ENCODE measurements at regions not wholly inside any gene's neighbourhood (a gene's known extent, or its start where the extent isn't known, plus 50 kb on each side); places are given as distances from the start of the nearest gene placed in this dataset.
"Not testable (repeated sequence)": the region's sequence is repeated elsewhere in the genome, so short reads cannot be mapped to it uniquely, and the experiment has no call there.

DNA sequence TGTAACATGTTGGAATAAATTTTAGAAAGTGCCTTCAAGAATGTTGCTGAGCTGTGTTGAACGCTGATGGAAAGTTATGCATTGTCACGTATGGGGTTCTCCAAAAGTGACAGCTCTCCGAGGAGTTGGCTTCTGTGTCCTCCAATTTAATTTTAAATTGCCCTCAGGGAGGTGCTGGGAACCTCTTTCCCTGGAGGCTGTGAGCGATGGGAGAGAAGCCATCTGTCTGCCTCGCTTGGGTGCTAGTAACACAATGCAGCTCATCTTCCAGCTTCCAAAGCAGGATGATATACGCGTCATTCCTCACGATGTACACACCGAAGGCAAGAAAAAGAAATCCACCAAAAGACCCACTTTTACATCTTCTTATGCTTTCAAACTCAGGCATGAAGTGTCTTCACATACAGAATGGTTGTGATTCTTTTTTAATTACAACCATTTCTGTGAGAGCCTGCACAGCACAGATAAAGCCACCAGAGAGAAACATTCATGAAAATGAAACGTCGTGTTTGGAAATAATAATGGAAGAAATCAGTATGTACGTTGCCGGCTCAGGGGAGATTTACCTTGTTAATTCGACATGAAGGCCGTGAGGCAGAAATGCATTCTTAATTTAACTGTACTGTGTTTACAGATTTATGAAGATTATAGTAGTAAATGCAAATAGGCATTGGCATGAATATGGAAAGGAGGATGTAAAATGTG is 218.9 kb downstream of the ASMT start:
- no peak for DNase-seq (ENCODE audit: low spot score)
- no peak overlapping the region for H3K4me3 Mint-ChIP-seq (ENCODE audit: low read depth)
- intact Hi-C loops (cut with micrococcal nuclease) = no loop called here
- no peaks in the 10 kb centered on the region for H3K27me3 Mint-ChIP-seq (ENCODE audit: low read depth)
- H3K9me3 Mint-ChIP-seq = peaks cover 20% of the 10 kb centered on the region
- no peaks in the 10 kb centered on the region for H3K36me3 Mint-ChIP-seq (ENCODE audit: low read depth)
- no peaks in the 10 kb centered on the region for H3K4me1 Mint-ChIP-seq (ENCODE audit: low read depth)
- no peak overlapping the region for H3K27ac Mint-ChIP-seq

DNA sequence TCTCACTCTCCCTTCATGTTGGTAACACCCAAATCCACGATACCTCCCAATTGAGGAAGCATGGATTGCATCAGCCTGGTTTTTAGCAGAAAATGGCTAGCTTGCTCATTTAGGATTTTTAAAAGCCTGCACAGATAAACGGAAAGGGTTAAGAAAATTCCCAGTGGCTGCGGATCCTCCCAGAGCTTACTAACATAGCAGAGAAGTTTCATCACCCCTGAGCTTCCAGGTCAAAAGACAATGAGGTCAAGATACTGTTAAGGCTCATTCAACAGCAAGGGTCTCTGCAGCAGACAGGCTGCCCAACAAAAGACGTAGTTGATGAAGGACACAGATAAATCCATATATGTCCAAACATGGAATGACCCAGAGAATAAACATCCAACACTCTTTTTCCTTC is 220.2 kb downstream of the ASMT start:
- Mint-ChIP-seq H3K27me3 (ENCODE audit: low read depth) (no peaks in the 10 kb centered on the region), H3K9me3 (peaks cover 21% of the 10 kb centered on the region), H3K27ac (no peak overlapping the region), H3K4me1 (ENCODE audit: low read depth) (no peaks in the 10 kb centered on the region), H3K4me3 (ENCODE audit: low read depth) (no peak overlapping the region), H3K36me3 (ENCODE audit: low read depth) (no peaks in the 10 kb centered on the region)
- intact Hi-C loops (cut with micrococcal nuclease) = no loop called here
- DNase-seq (ENCODE audit: low spot score) = no peak

DNA sequence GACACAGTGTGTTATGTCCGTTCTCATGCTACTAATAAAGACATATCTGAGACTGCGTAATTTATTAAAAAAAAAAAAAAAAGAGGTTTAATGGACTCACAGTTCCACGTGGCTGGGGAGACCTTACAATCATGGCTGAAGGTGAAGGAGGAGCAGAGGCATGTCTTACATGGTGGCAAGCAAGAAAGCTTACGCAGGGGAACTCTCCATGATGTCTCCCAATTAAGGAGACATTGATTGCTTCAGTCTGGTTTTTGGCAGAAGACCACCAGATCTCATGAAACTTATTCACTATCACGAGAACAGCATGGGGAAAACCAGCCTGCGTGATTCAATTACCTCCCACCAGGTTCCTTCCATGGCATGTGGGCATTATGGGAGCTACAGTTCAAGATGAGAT is 221.8 kb downstream of the ASMT start:
- Mint-ChIP-seq H3K36me3 (ENCODE audit: low read depth) (no peaks in the 10 kb centered on the region), H3K9me3 (peaks cover 25% of the 10 kb centered on the region), H3K4me3 (ENCODE audit: low read depth) (no peak overlapping the region), H3K27me3 (ENCODE audit: low read depth) (no peaks in the 10 kb centered on the region), H3K4me1 (ENCODE audit: low read depth) (no peaks in the 10 kb centered on the region), H3K27ac (no peak overlapping the region)
- no peak for DNase-seq (ENCODE audit: low spot score)
- intact Hi-C loops (cut with micrococcal nuclease) = no loop called here

DNA sequence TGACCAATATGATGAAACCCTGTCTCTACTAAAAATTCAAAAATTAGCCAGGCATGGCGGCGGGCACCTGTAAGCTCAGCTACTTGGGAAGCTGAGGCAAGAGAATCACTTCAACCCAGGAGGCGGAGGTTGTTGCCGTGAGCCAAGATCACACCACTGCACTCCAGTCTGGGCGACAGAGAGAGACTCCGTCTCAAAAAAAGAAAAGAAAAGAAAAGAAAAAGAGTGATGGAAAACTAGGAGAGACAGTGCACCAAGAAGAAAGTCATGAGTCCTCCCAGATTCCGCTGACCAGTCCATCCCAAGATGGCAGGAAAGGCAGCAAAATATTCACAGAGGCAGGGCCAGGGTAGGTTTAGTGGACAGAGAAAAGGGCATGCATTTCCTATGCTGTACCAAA is 226.9 kb downstream of the ASMT start:
- no peaks in the 10 kb centered on the region for H3K27me3 Mint-ChIP-seq (ENCODE audit: low read depth)
- peaks cover 10% of the 10 kb centered on the region for H3K9me3 Mint-ChIP-seq
- intact Hi-C loops (cut with micrococcal nuclease) = no loop called here
- H3K27ac Mint-ChIP-seq = no peak overlapping the region
- H3K4me1 Mint-ChIP-seq (ENCODE audit: low read depth) = no peaks in the 10 kb centered on the region
- H3K4me3 Mint-ChIP-seq (ENCODE audit: low read depth) = no peak overlapping the region
- no peaks in the 10 kb centered on the region for H3K36me3 Mint-ChIP-seq (ENCODE audit: low read depth)
- no peak for DNase-seq (ENCODE audit: low spot score)

DNA sequence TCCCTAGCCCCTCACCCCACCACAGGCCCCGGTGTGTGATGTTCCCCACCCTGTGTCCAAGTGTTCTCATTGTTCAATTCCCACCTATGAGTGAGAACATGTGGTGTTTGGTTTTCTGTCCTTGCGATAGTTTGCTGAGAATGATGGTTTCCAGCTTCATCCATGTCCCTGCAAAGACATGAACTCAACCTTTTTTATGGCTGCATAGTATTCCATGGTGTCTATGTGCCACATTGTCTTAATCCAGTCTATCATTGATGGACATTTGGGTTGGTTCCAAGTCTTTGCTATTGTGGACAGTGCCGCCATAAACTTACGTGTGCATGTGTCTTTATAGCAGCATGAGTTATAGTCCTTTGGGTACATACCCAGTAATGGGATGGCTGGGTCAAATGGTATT is 232.1 kb downstream of the ASMT start:
- H3K4me3 Mint-ChIP-seq (ENCODE audit: low read depth); H3K27me3 Mint-ChIP-seq (ENCODE audit: low read depth); intact Hi-C loops (cut with micrococcal nuclease); H3K9me3 Mint-ChIP-seq; H3K27ac Mint-ChIP-seq; H3K36me3 Mint-ChIP-seq (ENCODE audit: low read depth); H3K4me1 Mint-ChIP-seq (ENCODE audit: low read depth); DNase-seq (ENCODE audit: low spot score): not testable (repeated sequence)

DNA sequence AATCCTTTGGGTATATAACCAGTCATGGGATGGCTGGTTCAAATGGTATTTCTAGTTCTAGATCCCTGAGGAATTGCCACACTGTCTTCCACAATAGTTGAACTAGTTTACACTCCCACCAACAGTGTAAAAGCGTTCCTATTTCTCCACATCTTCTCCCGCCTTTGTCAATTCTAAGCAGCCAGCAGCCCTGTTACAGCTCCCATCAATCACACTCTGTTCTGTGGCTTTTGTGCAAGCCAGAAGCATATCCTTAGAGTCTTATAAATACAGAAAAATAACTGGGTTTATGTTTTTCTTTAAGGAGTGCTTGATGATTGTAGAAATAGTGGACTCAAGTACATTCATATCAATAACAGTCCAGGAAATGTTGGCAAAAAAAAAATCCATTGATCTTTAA is 232.9 kb downstream of the ASMT start:
- H3K36me3 Mint-ChIP-seq (ENCODE audit: low read depth); H3K27ac Mint-ChIP-seq; intact Hi-C loops (cut with micrococcal nuclease); H3K4me3 Mint-ChIP-seq (ENCODE audit: low read depth); H3K4me1 Mint-ChIP-seq (ENCODE audit: low read depth); H3K27me3 Mint-ChIP-seq (ENCODE audit: low read depth); H3K9me3 Mint-ChIP-seq; DNase-seq (ENCODE audit: low spot score): not testable (repeated sequence)

DNA sequence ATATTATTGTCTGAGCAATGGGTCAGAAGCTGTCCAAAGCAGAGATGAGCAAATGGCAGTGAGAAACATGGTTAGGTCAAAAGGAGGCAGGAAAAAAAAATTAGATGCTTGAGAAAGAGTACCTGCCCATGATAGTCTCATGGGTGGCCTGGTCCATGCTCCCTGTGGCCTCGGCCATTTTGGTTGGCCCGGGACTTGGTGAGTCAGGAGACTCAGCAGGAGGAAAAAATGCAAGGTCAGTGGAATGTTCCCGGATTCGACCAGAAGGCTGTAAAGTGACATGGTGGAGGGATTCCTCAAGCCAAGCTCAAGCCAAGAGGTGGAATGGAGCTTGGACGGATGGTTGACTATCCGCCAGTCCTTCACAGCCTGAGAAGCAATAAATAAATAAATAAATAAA is 236.7 kb downstream of the ASMT start:
- Mint-ChIP-seq H3K9me3 (peaks cover 4% of the 10 kb centered on the region), H3K27ac (no peak overlapping the region), H3K27me3 (ENCODE audit: low read depth) (no peaks in the 10 kb centered on the region), H3K4me1 (ENCODE audit: low read depth) (no peaks in the 10 kb centered on the region), H3K36me3 (ENCODE audit: low read depth) (no peaks in the 10 kb centered on the region), H3K4me3 (ENCODE audit: low read depth) (no peak overlapping the region)
- intact Hi-C loops (cut with micrococcal nuclease) = no loop called here
- DNase-seq (ENCODE audit: low spot score) = no peak

DNA sequence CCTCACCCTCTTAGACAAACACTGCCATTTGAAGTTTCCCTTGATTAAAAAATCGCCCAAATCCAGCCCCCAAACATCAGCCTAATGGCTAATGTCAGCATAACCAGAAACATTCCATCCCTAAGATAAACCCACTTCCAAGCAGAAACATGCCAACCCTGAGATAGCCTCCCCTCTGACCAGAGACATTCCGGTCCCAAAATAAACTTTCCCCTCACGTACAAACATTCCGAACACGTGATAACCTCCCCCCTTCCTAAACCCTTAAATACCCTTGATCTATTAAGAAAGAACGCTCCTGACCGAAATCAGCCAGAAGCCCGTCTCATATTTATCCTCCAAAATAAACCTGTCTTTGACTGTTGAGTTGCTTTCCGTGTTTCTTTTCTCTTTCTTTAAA is 237.2 kb downstream of the ASMT start:
- Mint-ChIP-seq H3K4me3 (ENCODE audit: low read depth) (no peak overlapping the region), H3K36me3 (ENCODE audit: low read depth) (no peaks in the 10 kb centered on the region), H3K27me3 (ENCODE audit: low read depth) (no peaks in the 10 kb centered on the region), H3K4me1 (ENCODE audit: low read depth) (no peaks in the 10 kb centered on the region), H3K9me3 (peaks cover 4% of the 10 kb centered on the region), H3K27ac (no peak overlapping the region)
- DNase-seq (ENCODE audit: low spot score) = no peak
- intact Hi-C loops (cut with micrococcal nuclease) = no loop called here

DNA sequence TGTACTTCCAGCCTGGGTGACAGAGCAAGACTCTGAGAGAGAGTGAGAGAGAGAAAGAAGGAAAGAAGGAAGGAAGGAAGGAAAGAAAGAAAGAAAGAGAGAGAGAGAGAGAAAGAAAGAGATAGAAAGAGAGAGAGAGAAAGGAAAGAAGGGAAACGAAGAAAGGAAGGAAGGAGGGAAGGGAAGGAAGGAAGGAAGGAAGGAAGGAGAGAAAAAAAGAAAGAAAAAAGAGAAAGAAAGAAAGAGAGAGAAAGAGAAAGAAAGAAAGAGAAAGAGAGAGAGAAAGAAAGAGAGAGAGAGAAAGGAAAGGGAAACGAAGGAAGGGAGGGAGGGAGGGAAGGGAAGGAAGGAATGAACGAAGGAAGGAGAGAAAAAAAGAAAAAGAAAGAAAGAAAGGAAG is 238.6 kb downstream of the ASMT start:
- intact Hi-C loops (cut with micrococcal nuclease) = no loop called here
- H3K36me3 Mint-ChIP-seq (ENCODE audit: low read depth) = no peaks in the 10 kb centered on the region
- no peaks in the 10 kb centered on the region for H3K4me1 Mint-ChIP-seq (ENCODE audit: low read depth)
- no peaks in the 10 kb centered on the region for H3K27me3 Mint-ChIP-seq (ENCODE audit: low read depth)
- H3K27ac Mint-ChIP-seq = no peak overlapping the region
- DNase-seq (ENCODE audit: low spot score) = no peak
- peaks cover 4% of the 10 kb centered on the region for H3K9me3 Mint-ChIP-seq
- no peak overlapping the region for H3K4me3 Mint-ChIP-seq (ENCODE audit: low read depth)

DNA sequence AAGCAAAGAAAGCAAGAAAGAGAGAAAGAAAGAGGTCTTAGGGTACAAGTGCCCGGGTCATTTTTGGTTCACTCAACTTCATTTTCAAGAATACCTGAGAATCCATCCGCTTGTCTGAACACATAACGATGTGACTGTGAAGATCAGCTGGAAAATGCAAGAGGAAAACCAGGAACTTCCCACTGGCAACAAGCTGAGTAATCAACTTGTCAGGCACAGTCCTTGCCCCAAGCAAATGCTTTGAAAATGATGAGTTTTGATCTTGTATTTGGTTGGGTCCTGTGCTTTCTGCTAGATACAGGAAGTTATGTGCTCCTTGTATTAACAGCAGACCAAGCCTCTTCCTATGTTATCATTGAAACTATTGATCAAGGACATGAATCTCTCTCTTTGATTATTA is 239.1 kb downstream of the ASMT start:
- no peak overlapping the region for H3K4me3 Mint-ChIP-seq (ENCODE audit: low read depth)
- intact Hi-C loops (cut with micrococcal nuclease) = no loop called here
- no peaks in the 10 kb centered on the region for H3K4me1 Mint-ChIP-seq (ENCODE audit: low read depth)
- DNase-seq (ENCODE audit: low spot score) = no peak
- no peaks in the 10 kb centered on the region for H3K27me3 Mint-ChIP-seq (ENCODE audit: low read depth)
- H3K27ac Mint-ChIP-seq = no peak overlapping the region
- no peaks in the 10 kb centered on the region for H3K36me3 Mint-ChIP-seq (ENCODE audit: low read depth)
- H3K9me3 Mint-ChIP-seq = peaks cover 4% of the 10 kb centered on the region

DNA sequence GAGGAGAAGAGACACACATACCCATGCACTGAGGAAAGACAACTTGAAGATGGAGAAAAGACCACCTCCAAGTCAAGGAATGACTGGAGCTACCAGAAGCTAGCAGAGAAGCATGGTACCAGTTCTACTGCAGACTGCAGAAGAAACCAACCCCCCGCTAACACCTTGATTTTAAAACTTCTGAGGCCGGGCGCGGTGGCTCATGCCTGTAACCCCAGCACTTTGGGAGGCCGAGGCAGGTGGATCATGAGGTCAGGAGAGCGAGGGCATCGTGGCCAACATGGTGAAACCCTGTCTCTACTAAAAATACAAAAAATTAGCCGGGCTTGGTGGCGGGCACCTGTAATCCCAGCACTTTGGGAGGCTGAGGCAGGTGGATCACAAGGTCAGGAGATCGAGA is 240.0 kb downstream of the ASMT start:
- H3K4me1 Mint-ChIP-seq (ENCODE audit: low read depth); H3K36me3 Mint-ChIP-seq (ENCODE audit: low read depth); intact Hi-C loops (cut with micrococcal nuclease); H3K27ac Mint-ChIP-seq; H3K9me3 Mint-ChIP-seq; DNase-seq (ENCODE audit: low spot score); H3K27me3 Mint-ChIP-seq (ENCODE audit: low read depth); H3K4me3 Mint-ChIP-seq (ENCODE audit: low read depth): not testable (repeated sequence)

DNA sequence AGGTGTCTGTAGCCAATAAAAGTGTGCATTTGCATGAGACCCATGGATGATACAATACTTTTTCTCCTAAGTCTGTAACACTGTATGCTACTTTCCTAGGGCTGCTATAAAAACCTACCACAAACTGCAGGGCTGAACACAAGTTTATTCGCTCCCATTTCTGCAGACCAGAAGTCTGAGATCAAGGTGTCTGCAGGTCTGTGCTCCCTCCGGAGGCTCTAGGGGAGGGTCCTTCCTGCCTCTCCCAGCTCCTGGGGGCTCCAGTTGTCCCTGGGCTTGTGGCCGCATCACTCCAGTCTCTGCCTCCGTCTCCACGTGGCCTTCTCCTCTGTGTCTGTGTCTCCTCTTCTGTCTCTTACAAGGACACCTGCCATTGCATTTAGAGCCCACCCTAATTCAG is 244.4 kb downstream of the ASMT start:
- H3K27ac Mint-ChIP-seq; intact Hi-C loops (cut with micrococcal nuclease); H3K9me3 Mint-ChIP-seq; H3K4me1 Mint-ChIP-seq (ENCODE audit: low read depth); H3K27me3 Mint-ChIP-seq (ENCODE audit: low read depth); DNase-seq (ENCODE audit: low spot score); H3K4me3 Mint-ChIP-seq (ENCODE audit: low read depth); H3K36me3 Mint-ChIP-seq (ENCODE audit: low read depth): not testable (repeated sequence)

DNA sequence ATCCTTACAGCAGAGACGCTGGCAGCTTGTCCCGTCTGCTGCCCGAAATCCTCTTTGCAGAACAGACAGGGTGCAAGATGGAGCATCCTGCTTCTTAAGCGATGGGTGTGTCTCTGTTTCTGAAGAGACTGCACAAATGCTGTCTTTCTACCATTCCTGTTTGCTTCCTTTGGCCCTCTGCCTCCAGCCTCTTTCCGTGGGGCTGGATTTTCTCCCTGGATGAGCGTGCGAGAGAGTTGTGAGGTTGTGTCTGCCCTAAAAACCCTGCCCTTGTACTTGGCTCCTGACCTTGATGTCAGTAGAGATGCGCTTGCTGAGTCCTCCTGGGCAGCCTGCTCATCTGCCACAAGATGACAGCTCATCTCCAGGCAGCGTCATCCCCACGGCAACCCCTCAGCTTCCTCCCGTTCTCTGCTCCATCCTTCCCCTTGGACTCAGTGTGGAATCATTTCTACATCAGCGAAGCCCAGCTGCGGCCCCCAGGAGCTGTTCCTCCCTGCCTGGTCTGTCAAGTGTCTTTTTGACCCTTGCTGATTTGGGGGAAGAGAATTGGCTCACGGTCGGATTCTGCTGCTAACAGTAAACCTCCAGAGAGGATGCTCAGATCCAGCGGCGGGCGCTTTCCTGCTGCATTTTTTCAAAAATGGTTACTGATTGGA is 246.2 kb downstream of the ASMT start:
- Mint-ChIP-seq H3K36me3 (ENCODE audit: low read depth) (no peaks in the 10 kb centered on the region), H3K4me3 (ENCODE audit: low read depth) (no peak overlapping the region), H3K9me3 (no peaks in the 10 kb centered on the region), H3K4me1 (ENCODE audit: low read depth) (no peaks in the 10 kb centered on the region), H3K27ac (no peak overlapping the region), H3K27me3 (ENCODE audit: low read depth) (no peaks in the 10 kb centered on the region)
- no peak for DNase-seq (ENCODE audit: low spot score)
- intact Hi-C loops (cut with micrococcal nuclease) = no loop called here

DNA sequence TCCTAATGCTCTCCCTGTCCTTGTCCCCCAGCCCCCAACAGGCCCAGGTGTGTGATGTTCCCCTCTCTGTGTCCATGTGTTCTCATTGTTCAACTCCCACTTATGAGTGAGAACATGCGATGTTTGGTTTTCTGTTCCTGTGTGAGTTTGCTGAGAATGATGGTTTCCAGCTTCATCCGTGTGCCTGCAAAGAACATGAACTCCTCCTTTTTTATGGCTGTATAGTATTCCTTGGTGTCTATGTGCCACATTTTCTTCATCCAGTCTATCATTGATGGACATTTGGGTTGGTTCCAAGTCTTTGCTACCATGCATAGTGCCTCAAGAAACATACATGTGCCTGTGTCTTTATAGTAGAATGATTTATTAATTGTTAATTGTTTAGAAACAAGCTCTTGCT is 249.1 kb downstream of the ASMT start:
- H3K4me3 Mint-ChIP-seq (ENCODE audit: low read depth); H3K36me3 Mint-ChIP-seq (ENCODE audit: low read depth); H3K9me3 Mint-ChIP-seq; H3K27ac Mint-ChIP-seq; H3K4me1 Mint-ChIP-seq (ENCODE audit: low read depth); H3K27me3 Mint-ChIP-seq (ENCODE audit: low read depth); intact Hi-C loops (cut with micrococcal nuclease); DNase-seq (ENCODE audit: low spot score): not testable (repeated sequence)

Measured in activated T-helper 2 cell treated with anti-CD3 and anti-CD28 coated beads, Interferon-gamma antibody, Interleukin-2, Interleukin-4, amounts not matched to agents 10 μg/mL and 5 μg/mL and 100 μg/mL, durations not matched to agents 14 hours and 24 hours and 36 hours (primary cell).